ENCODE measurements at regions not wholly inside any gene's neighbourhood (a gene's known extent, or its start where the extent isn't known, plus 50 kb on each side); places are given as distances from the start of the nearest gene placed in this dataset.

DNA sequence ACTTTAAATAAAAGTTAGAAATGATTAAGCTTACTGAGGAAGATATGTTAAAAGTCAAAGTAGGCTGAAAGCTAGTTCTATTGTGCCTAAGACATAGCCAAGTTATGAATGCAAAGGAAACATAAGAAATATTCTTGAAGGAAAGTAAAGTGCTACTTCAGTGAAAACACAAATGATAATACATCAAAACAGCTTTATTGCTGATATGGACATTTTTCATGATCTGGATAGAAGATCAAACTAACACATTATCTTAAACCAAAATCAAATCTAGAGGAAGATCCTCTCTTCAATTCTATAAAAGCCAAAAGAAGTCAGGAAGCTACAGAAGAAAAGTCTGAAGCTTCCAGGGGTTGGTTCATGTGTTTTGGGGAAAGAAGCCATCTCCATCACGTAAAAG lies 545.9 kb downstream of the COL11A1 start:
- Histone ChIP-seq H3K56ac (ENCODE audit: insufficient read length, low read depth, low read length) (no peak overlapping the region), H2BK15ac (ENCODE audit: low read depth, low read length) (no peak overlapping the region), H2BK20ac (ENCODE audit: low read depth, low read length, poor library complexity, severe bottlenecking) (no peak overlapping the region), H3T11ph (ENCODE audit: low read length) (no peak overlapping the region), H3K79me1 (ENCODE audit: insufficient read depth, low read depth, low read length, poor library complexity, severe bottlenecking) (no peaks in the 10 kb centered on the region), H2AK5ac (ENCODE audit: insufficient read length, low read length) (no peak overlapping the region), H3K4me1 (ENCODE audit: insufficient read depth, low read length) (no peaks in the 10 kb centered on the region), H3K27ac (ENCODE audit: insufficient read length, low read depth, low read length) (no peak overlapping the region), H4K20me1 (ENCODE audit: control insufficient read depth, insufficient read depth, insufficient read length) (no peaks in the 10 kb centered on the region), H4K8ac (replicated peaks; ENCODE audit: insufficient read length, low read depth, low read length) (no peak overlapping the region), H2BK5ac (ENCODE audit: insufficient read length, low read length) (no peak overlapping the region), H2BK12ac (ENCODE audit: insufficient read length, low read depth, low read length) (no peak overlapping the region), H3K9ac (ENCODE audit: extremely low read depth, insufficient read length, low read length) (no peak overlapping the region), H3K4me2 (ENCODE audit: insufficient read depth, insufficient read length, low read length) (no peak overlapping the region), H3K9me3 (ENCODE audit: control insufficient read depth, low read depth, low read length) (no peaks in the 10 kb centered on the region), H4K5ac (ENCODE audit: insufficient read length, low read depth, low read length) (no peak overlapping the region), H3K27me3 (ENCODE audit: insufficient read depth, low read length) (no peaks in the 10 kb centered on the region), H4K91ac (ENCODE audit: insufficient read length, low read depth, low read length) (no peak overlapping the region), H3K14ac (ENCODE audit: insufficient read depth, low read length) (no peak overlapping the region), H3K23me2 (ENCODE audit: insufficient read length, low read depth, low read length, poor library complexity, severe bottlenecking) (no peaks in the 10 kb centered on the region), H2AFZ (ENCODE audit: low read length) (no peak overlapping the region), H3K23ac (ENCODE audit: insufficient read length, low read depth, low read length) (no peak overlapping the region), H3K18ac (ENCODE audit: insufficient read length, low read depth, low read length) (no peak overlapping the region), H3K4ac (ENCODE audit: low read depth, low read length) (no peak overlapping the region), H2BK120ac (ENCODE audit: low read depth, low read length, poor library complexity, severe bottlenecking) (no peak overlapping the region), H3K79me2 (ENCODE audit: insufficient read depth, low read length) (no peaks in the 10 kb centered on the region)
- WGBS (ENCODE audit: extremely low coverage, insufficient read length, low lambda C conversion rate): no CpG with 5 or more reads among the region's 1 CpG
- no peaks in the 10 kb centered on the region for H3K9me3 Mint-ChIP-seq
- H3K4me1 Mint-ChIP-seq: no peaks in the 10 kb centered on the region
- no peaks in the 10 kb centered on the region for H3K27me3 Mint-ChIP-seq (ENCODE audit: low read depth)
- H3K27ac Mint-ChIP-seq: no peak overlapping the region
- DNase-seq: no peak
- H3K4me3 Mint-ChIP-seq: no peak overlapping the region
- TF ChIP-seq, protein P1, sequence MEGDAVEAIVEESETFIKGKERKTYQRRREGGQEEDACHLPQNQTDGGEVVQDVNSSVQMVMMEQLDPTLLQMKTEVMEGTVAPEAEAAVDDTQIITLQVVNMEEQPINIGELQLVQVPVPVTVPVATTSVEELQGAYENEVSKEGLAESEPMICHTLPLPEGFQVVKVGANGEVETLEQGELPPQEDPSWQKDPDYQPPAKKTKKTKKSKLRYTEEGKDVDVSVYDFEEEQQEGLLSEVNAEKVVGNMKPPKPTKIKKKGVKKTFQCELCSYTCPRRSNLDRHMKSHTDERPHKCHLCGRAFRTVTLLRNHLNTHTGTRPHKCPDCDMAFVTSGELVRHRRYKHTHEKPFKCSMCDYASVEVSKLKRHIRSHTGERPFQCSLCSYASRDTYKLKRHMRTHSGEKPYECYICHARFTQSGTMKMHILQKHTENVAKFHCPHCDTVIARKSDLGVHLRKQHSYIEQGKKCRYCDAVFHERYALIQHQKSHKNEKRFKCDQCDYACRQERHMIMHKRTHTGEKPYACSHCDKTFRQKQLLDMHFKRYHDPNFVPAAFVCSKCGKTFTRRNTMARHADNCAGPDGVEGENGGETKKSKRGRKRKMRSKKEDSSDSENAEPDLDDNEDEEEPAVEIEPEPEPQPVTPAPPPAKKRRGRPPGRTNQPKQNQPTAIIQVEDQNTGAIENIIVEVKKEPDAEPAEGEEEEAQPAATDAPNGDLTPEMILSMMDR (conservative IDR thresholded peaks at IDR 0.05): no peak
- no peaks in the 10 kb centered on the region for H3K36me3 Mint-ChIP-seq (ENCODE audit: insufficient read depth in 1 of 3, low read depth in 3 of 3)
